ENCODE measurements at regions not wholly inside any gene's neighbourhood (a gene's known extent, or its start where the extent isn't known, plus 50 kb on each side); places are given as distances from the start of the nearest gene placed in this dataset.

DNA sequence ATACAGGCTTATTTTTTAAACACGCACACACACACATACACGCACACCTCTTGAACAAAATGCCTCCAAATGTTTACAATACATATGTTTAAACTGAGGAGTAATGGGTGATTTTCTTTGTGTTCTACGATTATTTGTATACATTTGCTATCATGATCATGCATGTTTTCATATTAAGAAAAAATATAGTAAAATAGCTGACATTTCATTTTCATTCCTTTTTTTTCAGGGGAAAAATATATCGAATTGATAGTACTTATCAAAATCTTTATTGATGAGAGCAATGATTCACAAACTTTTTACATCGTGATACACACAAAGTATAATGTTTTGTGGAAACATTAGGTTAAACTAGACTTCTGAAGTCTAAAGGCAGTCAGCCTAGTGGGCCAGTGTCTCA lies 618.9 kb downstream of the TECRL start:
- TF ChIP-seq, protein P1, sequence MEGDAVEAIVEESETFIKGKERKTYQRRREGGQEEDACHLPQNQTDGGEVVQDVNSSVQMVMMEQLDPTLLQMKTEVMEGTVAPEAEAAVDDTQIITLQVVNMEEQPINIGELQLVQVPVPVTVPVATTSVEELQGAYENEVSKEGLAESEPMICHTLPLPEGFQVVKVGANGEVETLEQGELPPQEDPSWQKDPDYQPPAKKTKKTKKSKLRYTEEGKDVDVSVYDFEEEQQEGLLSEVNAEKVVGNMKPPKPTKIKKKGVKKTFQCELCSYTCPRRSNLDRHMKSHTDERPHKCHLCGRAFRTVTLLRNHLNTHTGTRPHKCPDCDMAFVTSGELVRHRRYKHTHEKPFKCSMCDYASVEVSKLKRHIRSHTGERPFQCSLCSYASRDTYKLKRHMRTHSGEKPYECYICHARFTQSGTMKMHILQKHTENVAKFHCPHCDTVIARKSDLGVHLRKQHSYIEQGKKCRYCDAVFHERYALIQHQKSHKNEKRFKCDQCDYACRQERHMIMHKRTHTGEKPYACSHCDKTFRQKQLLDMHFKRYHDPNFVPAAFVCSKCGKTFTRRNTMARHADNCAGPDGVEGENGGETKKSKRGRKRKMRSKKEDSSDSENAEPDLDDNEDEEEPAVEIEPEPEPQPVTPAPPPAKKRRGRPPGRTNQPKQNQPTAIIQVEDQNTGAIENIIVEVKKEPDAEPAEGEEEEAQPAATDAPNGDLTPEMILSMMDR (IDR thresholded peaks at IDR 0.05), result no peak
- TF ChIP-seq GABPA (IDR thresholded peaks at IDR 0.05; ENCODE audit: low read depth) (no peak), FOXJ3 (CRISPR knock-in tag; IDR thresholded peaks at IDR 0.05) (no peak)
